AG04449 (cell line): ENCODE measurements at regions not wholly inside any gene's neighbourhood (a gene's known extent, or its start where the extent isn't known, plus 50 kb on each side); places are given as distances from the start of the nearest gene placed in this dataset.

Source experiments
- CTCF ChIA-PET: fragments of 350-600 bp; formaldehyde crosslinking; extraction: SDS; loops from one replicate; lab custom pipeline; 2021; ENCODE audit warnings: antibody characterized with exemption; lab: Yijun Ruan, JAX
- POLR2A ChIA-PET: fragments of 400-600, 350-600 bp; formaldehyde crosslinking; extraction: SDS; loops from one replicate; lab custom pipeline; 2020; ENCODE audit warnings: antibody characterized with exemption, inconsistent platforms; lab: Yijun Ruan, JAX
- DNase-seq: peaks from one replicate; pipeline ENCODE4 v3.0.0-alpha.2; 2010; ENCODE audit warnings: low read depth, low spot score
- H3K4me3 ChIP-seq: 2 replicates; pipeline ENCODE4 v1.5.1; 2011; ENCODE audit warnings: low read depth, mild to moderate bottlenecking, control low read depth, low read length
- TF ChIP-seq, protein P1 (sequence below): IDR thresholded peaks from one replicate; pipeline ENCODE4 v1.5.1; 2011; ENCODE audit warnings: mild to moderate bottlenecking, moderate library complexity, low read length, control low read depth, inconsistent platforms; ENCODE audit not compliant: insufficient read depth; ENCODE audit errors: missing control alignments

DNA sequence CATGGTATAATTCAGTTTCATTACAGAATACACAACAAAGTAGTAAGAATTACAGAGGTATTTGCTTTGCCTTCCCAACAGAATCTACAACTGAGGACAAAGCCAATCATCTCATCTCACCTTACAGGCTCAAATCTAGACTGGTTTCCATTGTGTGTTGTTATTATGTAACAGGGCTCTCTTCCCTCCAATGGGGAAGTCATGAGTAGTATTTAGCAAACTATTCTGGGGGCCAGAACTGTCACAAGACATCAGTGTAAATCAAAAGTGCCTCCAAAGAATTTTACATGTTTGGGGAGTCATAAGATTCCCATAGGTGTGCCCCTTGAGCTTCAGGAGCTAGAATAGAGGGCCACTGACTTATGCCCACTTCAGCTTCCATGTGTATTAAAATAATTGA, 187.0 kb upstream of the EDNRB start:
- TF ChIP-seq, protein P1, sequence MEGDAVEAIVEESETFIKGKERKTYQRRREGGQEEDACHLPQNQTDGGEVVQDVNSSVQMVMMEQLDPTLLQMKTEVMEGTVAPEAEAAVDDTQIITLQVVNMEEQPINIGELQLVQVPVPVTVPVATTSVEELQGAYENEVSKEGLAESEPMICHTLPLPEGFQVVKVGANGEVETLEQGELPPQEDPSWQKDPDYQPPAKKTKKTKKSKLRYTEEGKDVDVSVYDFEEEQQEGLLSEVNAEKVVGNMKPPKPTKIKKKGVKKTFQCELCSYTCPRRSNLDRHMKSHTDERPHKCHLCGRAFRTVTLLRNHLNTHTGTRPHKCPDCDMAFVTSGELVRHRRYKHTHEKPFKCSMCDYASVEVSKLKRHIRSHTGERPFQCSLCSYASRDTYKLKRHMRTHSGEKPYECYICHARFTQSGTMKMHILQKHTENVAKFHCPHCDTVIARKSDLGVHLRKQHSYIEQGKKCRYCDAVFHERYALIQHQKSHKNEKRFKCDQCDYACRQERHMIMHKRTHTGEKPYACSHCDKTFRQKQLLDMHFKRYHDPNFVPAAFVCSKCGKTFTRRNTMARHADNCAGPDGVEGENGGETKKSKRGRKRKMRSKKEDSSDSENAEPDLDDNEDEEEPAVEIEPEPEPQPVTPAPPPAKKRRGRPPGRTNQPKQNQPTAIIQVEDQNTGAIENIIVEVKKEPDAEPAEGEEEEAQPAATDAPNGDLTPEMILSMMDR, result no peak
- H3K4me3 ChIP-seq, result no peak overlapping the region
- ChIA-PET CTCF (no interaction called here), POLR2A (no interaction called here)
- DNase-seq, result no peak

DNA sequence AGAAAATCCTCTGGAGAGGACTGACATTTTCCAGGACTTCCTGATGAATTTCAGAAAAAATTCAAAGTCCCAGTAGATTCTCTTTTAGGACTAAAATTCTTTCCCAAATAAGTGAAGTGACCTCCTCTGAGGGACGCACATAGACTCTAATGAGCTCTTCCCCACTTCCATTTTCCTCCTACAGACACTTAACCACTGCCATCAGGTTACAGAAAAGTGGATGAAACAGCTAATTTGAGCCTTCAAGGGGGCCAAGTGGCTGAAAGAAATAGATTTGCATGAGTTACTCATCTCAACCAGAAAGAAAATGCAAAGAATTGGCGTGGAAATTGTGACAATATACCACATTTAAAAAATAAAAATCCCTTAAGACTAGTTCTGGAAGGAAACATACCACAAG, 185.3 kb upstream of the EDNRB start:
- ChIA-PET POLR2A (no interaction called here), CTCF (no interaction called here)
- DNase-seq, result no peak
- H3K4me3 ChIP-seq, result no peak overlapping the region
- TF ChIP-seq, protein P1, result no peak

DNA sequence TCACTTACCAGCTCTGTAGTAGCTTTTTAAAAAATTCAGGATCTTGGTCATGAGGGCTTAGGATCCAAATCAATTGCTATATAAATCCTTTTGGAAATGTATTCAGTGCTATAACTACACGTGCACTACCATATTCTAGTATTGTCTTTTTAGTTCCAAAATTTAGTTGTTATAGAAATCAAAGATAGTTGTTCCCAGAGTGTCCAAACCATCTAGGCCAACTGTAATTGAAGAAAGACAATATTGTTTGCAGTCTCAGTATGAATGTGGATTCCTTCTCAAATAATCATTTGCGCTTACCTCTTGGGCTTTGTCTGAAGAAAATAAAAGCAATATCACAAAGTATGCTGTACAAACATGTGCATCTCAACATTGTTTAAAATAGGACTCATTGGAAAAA, 184.1 kb upstream of the EDNRB start:
- ChIA-PET POLR2A (no interaction called here), CTCF (no interaction called here)
- DNase-seq, result no peak
- H3K4me3 ChIP-seq, result no peak overlapping the region
- TF ChIP-seq, protein P1, result no peak

DNA sequence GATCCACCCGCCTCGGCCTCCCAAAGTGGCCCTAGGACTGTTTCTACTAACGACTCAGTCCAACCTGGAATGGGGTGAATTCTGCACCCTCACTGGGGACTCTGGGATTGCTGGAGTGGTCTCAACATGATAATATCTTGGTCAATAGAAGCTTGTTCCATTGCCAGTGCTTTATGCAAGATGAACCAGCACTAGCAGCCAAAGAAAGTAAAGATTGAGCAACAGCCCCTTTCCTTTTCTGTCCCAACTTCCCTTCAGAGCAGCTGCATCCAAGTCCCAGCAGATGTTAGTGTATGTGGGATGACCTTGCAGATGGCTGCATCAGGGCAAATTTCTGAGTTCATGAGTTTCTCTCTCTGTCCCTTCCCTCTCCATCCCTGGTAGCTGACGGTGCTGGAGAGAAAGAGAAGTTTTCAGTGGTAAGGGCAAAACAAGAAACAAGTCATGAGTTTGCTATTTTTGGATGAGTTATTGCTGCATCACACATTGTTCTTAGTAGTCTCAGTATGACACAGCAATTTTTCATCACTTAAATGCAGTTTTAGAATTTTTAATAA, 183.6 kb upstream of the EDNRB start:
- CTCF ChIA-PET, result no interaction called here
- POLR2A ChIA-PET, result no interaction called here
- TF ChIP-seq, protein P1, result no peak
- DNase-seq, result no peak
- H3K4me3 ChIP-seq, result no peak overlapping the region

DNA sequence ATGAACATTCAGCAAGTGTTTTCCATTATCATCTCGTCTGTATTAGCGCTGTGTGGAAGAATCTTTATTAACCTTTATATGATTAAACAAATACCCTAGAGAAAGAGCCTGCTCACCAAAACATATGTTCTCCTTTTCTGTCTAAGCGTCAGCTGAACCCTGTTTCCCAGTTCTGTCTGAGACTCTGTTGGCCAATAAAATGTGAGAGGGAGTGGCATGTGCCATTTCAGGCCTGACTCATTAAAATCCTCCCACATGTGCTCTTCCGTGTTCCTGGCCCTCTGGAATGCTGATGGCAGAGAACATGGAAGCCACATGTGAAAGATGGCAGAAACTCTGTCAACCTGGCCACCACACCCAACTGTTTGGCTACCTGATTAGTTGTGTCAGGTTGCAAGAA, 181.9 kb upstream of the EDNRB start:
- ChIA-PET CTCF (no interaction called here), POLR2A (no interaction called here)
- DNase-seq, result no peak
- no peak overlapping the region for H3K4me3 ChIP-seq
- TF ChIP-seq, protein P1, result no peak

DNA sequence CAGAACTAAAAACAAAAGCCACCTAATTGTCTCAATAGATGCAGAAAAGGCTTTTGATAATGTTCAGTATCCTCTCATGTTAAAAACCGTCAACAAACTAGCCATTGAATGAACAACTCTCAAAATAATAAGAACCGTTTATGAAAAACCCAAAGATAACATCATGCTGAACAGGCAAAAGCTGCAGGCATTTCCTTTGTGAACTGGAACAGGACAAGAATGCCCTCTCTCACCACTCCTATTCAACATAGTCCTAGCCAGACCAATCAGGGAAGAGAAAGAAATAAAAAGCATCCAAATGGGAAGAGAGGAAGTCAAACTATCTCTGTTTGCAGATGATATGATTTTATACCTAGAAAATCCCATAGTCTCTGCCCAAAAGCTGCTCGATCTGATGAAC, 179.6 kb upstream of the EDNRB start:
- ChIA-PET CTCF (no interaction called here), POLR2A (no interaction called here)
- no peak for DNase-seq
- TF ChIP-seq, protein P1, result no peak
- no peak overlapping the region for H3K4me3 ChIP-seq
